Muscle of back (tissue), 3 donors: ENCODE measurements at regions not wholly inside any gene's neighbourhood (a gene's known extent, or its start where the extent isn't known, plus 50 kb on each side); places are given as distances from the start of the nearest gene placed in this dataset.
A peak's percentile ranks its signal among the peaks of the same experiment; 100 is the strongest.

Experiments
- DNase-seq, 3 donors: peaks; one replicate each; pipeline versions ENCODE4 v3.0.0 to v3.0.0-alpha.2; 2013

DNA sequence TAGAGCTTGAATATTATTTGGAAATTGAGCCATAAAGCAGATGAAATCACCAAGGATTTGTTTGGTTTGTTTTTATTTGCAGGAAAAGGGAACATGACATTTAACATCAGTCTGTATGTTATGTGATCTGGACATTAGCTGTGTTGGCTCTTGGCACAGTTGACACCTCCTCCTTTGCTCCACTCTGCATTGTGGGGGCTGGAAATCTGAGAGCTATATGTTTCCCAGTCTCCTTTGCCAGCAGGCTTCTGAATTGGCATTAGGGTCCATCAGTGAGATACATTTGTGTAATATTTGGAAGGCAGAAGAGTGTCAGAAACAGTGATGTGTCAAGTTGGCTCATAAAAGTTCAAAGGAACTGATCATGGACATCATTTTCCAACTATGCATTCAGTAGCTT lies 322.1 kb upstream of the ATP2B1 start:
- DNase-seq, result peak in 1 of 3 donors; percentile 8

- DNase-seq, result peak; percentile 32 to 59 (median 55)
Measured at GRCh38 chr12:90029317-90029716, 320.7 kb upstream of the ATP2B1 start.

DNA sequence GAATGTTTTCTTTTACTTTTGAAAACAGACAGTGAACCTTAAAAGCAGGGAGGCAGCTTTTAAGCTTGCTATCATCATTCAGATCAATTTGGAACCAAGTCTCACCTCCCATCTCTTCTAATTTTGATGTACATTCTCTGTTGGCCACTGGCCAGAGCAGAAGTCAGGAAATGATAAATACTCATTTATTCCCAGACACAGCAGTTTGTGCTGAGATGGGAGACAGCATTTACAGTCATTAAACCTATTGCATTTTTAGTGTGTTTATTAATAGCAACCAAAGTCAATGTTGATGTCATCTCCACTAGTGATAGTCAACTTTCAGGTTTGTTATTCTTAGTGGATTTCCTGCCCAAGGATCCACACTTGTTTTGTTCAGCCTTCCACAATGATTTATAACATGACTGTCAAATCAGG lies 320.0 kb upstream of the ATP2B1 start:
- DNase-seq, result peak in 2 of 3 donors; percentile 8 to 41

DNA sequence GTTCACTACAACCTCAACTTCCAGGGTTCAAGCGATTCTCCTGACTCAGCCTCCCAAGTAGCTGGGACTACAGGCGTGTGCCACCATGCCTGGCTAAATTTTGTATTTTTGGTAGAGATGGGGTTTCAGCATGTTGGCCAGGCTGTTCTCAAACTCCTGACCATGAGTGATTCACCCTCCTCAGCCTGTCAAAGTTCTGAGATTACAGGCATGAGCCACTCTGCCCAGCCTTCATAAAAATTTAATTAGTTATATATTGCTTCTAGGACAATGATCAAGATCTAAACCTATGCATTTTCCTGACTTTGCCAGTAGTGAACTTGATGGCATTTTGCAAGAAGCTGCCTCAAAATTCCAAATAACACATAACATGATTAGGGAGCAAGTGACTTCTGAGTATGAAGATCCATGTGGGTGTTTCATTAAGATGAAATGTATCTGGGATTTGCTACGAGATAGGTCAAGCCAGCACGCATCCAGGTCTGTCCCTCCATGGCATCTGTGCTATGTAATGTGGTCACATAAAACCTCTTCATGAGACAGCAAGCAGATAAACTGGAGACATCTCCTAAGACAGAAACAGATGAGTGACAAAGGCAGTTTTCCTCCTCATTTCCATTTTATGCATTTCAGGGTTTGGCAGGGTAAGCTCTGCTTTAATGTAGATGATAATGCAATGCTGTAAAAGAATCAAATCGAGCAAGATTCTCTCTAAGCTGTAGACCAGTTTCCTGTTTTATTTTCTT lies 319.4 kb upstream of the ATP2B1 start:
- peak in 1 of 3 donors; percentile 10 for DNase-seq

DNA sequence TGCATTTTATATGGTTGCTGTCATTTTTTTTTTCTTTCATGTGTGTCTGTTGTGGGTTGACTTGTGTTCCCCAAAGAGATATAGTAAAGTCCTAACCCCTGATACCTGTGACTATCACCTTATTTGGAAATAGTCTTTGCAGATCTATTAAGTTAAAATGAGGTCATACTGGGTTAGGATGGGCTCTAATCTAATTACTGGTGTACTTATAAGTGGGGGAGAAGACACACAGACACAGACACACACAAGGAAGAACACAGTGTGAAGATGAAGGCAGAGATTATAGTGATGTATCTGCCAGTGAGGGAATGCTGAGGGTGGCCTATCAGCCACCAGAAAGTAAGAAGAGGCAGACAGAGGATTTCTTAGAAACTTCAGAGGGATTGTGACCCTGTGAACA lies 318.4 kb upstream of the ATP2B1 start:
- no peak for DNase-seq

DNA sequence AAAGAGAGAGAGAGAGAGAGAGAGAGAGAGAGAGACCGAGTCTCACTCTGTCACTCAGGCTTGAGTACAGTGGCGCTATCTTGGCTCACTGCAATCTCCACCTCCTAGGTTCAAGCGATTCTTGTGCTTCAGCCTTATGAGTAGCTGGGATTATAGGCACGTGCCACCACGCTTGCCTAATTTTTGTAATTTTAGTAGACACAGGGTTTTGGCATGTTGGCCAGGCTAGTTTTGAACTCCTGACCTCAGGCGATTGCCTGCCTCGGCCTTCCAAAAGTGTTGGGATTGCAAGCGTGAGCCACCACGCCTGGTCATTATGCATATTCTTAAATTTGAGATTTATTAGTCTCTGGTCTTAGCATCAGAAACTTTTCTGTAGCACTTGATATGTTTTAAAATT lies 317.9 kb upstream of the ATP2B1 start:
- no peak for DNase-seq

DNA sequence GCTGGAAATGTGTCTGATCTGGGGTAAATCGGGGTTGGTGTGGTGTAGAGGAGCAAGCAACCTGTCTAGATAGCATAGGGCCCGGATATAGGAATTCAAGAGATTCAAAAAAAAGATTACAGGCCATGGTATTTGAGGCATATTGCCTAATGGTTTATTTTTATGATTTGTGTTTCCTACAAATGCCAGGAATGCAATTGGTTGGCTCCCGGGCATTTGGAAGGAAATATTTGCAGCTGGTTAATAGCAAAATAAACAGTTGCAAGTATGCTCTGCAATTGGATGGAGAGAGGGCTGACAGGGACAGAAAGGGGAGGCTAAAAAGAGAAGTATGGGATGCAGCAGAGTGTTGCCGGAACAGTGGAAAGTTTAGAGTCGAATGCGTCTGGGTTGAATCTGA lies 315.6 kb upstream of the ATP2B1 start:
- no peak for DNase-seq

- DNase-seq, result no peak
Measured at GRCh38 chr12:90023207-90023900, 314.7 kb upstream of the ATP2B1 start.

DNA sequence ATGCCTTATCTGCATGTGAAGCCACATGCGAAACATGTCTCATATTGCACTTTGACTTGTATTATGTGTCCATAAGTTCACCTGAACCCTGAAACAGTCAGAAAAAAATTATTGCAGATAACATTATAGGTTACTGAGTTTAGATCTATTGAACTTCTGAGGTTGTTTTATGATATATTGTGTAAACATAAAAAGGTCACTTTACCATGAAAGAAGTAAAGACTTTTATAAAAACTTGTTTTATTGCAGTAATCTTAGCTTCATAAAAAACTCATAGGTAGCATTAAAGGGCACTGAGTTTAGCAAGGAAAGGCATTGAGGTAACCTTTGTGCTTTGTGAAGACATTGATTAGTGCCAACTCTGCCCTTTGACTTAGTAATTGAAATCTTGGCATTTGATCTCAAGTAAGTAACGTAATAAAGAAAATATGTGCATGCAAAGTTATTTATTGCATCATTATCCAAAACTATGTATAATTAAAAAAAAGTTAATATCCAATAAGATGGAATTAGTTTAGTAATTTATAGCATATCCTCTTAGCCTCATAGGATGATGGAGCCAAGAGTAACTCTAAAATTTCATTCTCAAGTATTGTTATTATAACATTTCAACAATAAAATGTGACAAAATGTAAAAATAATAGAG lies 313.3 kb upstream of the ATP2B1 start:
- no peak for DNase-seq

GRCh38 chr12:90020881-90021280 lies 312.2 kb upstream of the ATP2B1 start:
- DNase-seq, result no peak

DNA sequence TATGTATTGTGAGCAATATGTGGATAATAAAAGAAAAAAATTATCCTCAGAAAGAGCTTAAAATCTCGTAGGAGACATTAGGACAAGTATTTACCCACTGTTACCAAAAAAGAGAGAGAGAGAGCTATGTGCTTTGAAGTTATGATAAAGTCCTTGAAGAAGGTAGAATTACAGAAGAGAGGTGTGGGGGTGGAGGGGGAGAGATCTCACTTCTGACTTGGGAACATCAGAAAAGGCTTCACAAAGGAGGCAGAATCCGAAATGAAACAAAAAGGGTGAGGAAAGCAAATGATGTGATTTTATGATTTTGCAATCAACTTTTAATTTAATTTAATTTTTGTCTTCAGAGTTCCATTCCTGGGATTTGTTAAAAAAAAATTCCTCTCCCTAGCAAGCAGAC lies 311.8 kb upstream of the ATP2B1 start:
- DNase-seq, result no peak

- DNase-seq, result no peak
Measured at GRCh38 chr12:90020014-90020413, 311.4 kb upstream of the ATP2B1 start.

- DNase-seq, result no peak
Measured at GRCh38 chr12:90017316-90017715, 308.7 kb upstream of the ATP2B1 start.

- DNase-seq, result no peak
Measured at GRCh38 chr12:90015228-90015627, 306.6 kb upstream of the ATP2B1 start.

- no peak for DNase-seq
Measured at GRCh38 chr12:90013409-90013808, 304.8 kb upstream of the ATP2B1 start.

DNA sequence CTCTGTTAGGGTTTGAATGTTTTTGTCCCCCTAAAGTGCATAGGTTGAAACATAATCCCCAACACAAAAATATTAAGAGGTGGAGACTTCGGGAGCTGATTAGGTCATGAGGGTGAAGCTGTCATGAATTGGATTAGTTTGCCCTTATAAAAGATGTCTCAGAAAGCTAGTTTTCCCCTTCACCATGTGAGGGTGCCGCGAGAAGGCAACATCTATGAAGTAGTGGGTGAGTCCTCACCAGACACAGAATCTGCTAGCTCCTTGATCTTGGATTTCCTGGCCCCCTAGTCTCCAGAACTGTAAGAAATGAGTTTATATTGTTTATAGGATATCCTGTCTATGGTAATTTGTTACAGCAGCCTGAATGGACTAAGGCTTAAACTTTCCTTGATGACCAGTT lies 301.5 kb upstream of the ATP2B1 start:
- no peak for DNase-seq

- DNase-seq, result peak in 1 of 3 donors; percentile 37
Measured at GRCh38 chr12:90008277-90008676, 299.6 kb upstream of the ATP2B1 start.

- DNase-seq, result no peak
Measured at GRCh38 chr12:90004319-90005074, 295.9 kb upstream of the ATP2B1 start.

- no peak for DNase-seq
Measured at GRCh38 chr12:90003688-90004087, 295.1 kb upstream of the ATP2B1 start.

DNA sequence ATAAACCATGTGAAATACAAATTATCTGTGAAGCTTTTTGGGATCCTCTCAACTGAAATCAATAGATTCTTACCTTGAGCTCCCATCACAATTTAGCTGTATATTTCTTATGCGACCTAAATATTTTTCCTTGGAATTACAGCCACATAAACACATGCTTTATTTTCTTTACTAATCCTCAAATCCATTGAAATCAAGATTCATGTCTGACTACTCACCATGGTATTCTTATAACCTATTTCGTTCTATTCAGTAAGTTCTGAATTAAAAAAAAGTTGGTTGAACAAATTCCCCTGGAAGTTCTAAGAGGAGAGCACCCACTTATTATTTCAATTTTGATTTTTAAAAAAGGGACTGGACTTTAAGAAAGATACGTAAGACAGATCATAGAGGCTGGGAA lies 292.1 kb upstream of the ATP2B1 start:
- no peak for DNase-seq

DNA sequence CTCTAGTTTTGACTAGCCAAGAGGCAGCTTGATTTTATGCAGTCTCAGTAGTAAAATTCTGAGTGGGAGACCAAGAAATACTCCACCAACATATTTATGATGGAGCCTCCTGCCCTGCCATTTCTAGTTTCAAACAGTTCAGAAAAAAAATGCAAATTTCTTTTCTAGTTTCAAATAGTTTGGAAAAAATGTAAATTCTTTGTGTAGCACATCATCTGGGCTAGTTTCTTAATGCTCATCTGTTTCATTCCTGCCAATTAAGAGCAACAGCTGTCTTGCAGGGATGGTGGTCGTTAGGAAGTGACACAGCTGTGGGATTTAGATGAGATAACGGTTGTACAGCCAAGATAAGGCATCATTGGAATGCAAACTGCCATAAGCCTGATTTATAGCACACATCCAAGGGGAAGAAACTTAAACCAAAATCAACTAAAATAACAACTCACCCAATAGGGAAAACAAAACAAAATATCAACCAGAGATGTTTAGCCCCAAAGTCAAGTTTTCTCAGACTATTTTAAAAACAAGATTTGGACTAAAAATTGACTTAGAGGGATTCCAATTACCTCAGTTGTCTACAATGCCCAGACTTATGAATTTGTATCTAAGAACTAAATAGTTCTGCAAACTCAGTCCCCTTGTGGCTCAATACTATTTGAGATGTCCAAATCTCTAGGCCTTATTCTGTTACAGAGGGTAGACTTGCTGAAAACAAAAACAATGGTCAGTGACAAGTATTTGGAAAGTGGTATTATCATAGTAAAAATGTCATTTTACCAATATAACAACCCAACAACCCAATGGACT lies 291.3 kb upstream of the ATP2B1 start:
- peak; percentile 64 to 80 (median 71) for DNase-seq
